IPS-20b (cell line): ENCODE measurements at regions not wholly inside any gene's neighbourhood (a gene's known extent, or its start where the extent isn't known, plus 50 kb on each side); places are given as distances from the start of the nearest gene placed in this dataset.
"Not testable (repeated sequence)": the region's sequence is repeated elsewhere in the genome, so short reads cannot be mapped to it uniquely, and the experiment has no call there.

Experiments used
- H3K27ac ChIP-seq: one replicate; pipeline ENCODE4 v1.5.1; 2013; ENCODE audit warnings: low read length
- H3K27me3 ChIP-seq: 2 replicates; pipeline ENCODE4 v1.6.1; 2013; ENCODE audit warnings: mild to moderate bottlenecking, low read length, inconsistent platforms; ENCODE audit not compliant: insufficient read depth
- H3K36me3 ChIP-seq: 2 replicates; pipeline ENCODE4 v1.6.1; 2013; ENCODE audit warnings: low read depth, mild to moderate bottlenecking, inconsistent platforms, low read length, moderate library complexity; ENCODE audit not compliant: insufficient read depth
- H3K4me1 ChIP-seq: 2 replicates; pipeline ENCODE4 v1.6.1; 2013; ENCODE audit warnings: mild to moderate bottlenecking, control low read depth, inconsistent platforms, low read length, moderate library complexity; ENCODE audit not compliant: insufficient read depth
- H3K4me3 ChIP-seq: 2 replicates; pipeline ENCODE4 v1.5.1; 2013; ENCODE audit warnings: mild to moderate bottlenecking, low read length, inconsistent platforms
- H3K9ac ChIP-seq: 2 replicates; pipeline ENCODE4 v1.6.1; 2013; ENCODE audit warnings: low read depth, mild to moderate bottlenecking, inconsistent platforms, low read length, moderate library complexity
- H3K9me3 ChIP-seq: 2 replicates; pipeline ENCODE4 v1.6.1; 2013; ENCODE audit warnings: mild to moderate bottlenecking, low read depth, low read length, inconsistent platforms; ENCODE audit not compliant: insufficient read depth

- Histone ChIP-seq H3K4me1 (peaks cover 5% of the 10 kb centered on the region; the same call in 1 of the 2 replicates), H3K36me3 (no peaks in the 10 kb centered on the region), H3K27me3 (no peaks in the 10 kb centered on the region), H3K9ac (no peak overlapping the region), H3K4me3 (no peak overlapping the region), H3K9me3 (no peaks in the 10 kb centered on the region), H3K27ac (no peak overlapping the region)
These were observed 60.5 kb downstream of the DSEL start for GRCh38 chr18:67455890-67456501.

DNA sequence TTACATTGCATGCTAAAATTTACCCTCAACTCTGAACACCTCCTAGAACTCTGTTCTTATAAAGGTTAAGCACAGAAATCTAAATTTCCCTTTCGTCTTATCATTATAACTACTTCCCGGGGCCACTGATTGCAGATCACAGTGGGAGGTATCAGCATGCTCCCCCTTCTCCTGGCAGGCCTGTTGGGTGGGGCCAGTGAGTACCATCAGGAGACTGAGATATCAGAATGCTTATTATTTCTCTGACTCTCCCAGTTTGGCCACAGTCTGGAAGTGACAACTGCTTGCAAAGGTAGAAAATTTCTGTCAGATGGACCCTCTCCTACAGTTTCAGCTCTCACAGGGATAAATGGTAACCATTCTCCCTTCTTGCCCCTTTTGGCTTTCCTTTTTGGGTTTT, 62.6 kb downstream of the DSEL start:
- Histone ChIP-seq H3K27ac (no peak overlapping the region), H3K36me3 (no peaks in the 10 kb centered on the region), H3K9ac (no peak overlapping the region), H3K27me3 (no peaks in the 10 kb centered on the region), H3K4me3 (no peak overlapping the region), H3K9me3 (no peaks in the 10 kb centered on the region; the same call in 1 of the 2 replicates), H3K4me1 (peaks cover 5% of the 10 kb centered on the region; the same call in 1 of the 2 replicates)

DNA sequence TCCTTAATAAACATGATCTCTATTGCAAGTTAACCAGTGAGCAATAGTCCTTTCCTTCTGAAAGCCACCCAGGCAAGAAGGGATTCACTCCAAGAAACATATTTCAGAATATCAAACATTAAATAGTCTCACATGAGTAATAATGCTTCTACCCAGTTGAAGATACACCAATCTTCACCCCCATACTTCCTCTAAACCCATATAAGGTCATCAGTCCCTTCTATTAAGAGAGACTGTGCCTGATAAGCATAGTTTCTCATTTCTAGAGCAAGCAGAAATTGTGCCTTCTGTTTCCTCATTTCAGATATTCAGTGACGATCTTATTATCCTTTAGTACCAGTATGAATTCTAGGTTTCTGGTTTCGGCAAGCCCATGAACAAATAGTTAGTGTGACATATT, 64.6 kb downstream of the DSEL start:
- no peak overlapping the region for H3K9ac ChIP-seq

DNA sequence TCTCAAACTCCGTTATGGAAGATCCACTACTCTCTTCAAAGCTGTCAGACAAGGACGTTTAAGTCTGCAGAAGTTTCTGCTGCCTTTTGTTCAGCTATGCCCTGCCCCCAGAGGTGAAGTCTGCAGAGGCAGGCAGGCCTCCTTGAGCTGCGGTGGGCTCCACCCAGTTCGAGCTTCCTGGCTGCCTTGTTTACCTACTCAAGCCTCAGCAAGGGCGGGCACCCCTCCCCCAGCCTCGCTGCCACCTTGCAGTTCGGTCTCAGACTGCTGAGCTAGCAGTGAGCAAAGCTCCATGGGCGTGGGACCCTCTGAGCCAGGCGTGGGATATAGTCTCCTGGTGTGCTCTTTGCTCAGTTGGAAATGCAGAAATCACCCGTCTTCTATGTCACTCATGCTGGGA, 65.4 kb downstream of the DSEL start:
- not testable (repeated sequence) for H3K9ac ChIP-seq, H3K27me3 ChIP-seq, H3K4me1 ChIP-seq, H3K27ac ChIP-seq, H3K36me3 ChIP-seq, H3K9me3 ChIP-seq, H3K4me3 ChIP-seq

More for the DNA sequence above, 64.6 kb downstream of the DSEL start:
- H3K27me3 ChIP-seq: no peaks in the 10 kb centered on the region
- peaks cover 5% of the 10 kb centered on the region; the same call in 1 of the 2 replicates for H3K4me1 ChIP-seq
- no peaks in the 10 kb centered on the region; the same call in 1 of the 2 replicates for H3K9me3 ChIP-seq
- H3K4me3 ChIP-seq: no peak overlapping the region
- H3K36me3 ChIP-seq: no peaks in the 10 kb centered on the region
- H3K27ac ChIP-seq: no peak overlapping the region

- H3K27me3 ChIP-seq: no peaks in the 10 kb centered on the region
- H3K36me3 ChIP-seq: no peaks in the 10 kb centered on the region
- no peaks in the 10 kb centered on the region for H3K4me1 ChIP-seq
- no peak overlapping the region for H3K27ac ChIP-seq
- H3K4me3 ChIP-seq: no peak overlapping the region
- H3K9ac ChIP-seq: no peak overlapping the region
- H3K9me3 ChIP-seq: no peaks in the 10 kb centered on the region
These were observed 82.5 kb downstream of the DSEL start for GRCh38 chr18:67433971-67434370.

DNA sequence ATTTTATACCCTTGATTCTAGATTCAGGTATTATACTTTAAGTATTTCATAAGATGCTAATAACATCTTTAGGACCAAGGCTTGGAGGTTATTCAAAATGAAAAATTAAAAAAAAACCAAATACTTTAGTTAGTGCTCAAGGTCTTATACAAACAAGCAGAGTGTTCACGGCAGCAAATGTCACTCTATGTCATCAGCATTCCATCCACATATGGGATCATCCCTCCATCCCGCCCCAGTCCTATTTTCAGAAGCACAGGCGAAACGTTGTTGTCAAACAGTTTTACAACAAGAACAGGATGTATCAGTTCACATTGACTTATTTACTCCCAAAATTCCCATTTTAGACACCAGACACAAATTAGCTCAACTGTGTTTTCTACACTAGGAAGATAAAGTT, 83.7 kb downstream of the DSEL start:
- no peak overlapping the region for H3K4me3 ChIP-seq
- H3K9ac ChIP-seq: no peak overlapping the region
- H3K4me1 ChIP-seq: no peaks in the 10 kb centered on the region
- H3K36me3 ChIP-seq: no peaks in the 10 kb centered on the region
- H3K9me3 ChIP-seq: no peaks in the 10 kb centered on the region
- H3K27ac ChIP-seq: no peak overlapping the region
- H3K27me3 ChIP-seq: no peaks in the 10 kb centered on the region

GRCh38 chr18:67428805-67429204, 87.7 kb downstream of the DSEL start:
- no peaks in the 10 kb centered on the region for H3K27me3 ChIP-seq
- H3K9me3 ChIP-seq: no peaks in the 10 kb centered on the region
- H3K4me1 ChIP-seq: no peaks in the 10 kb centered on the region
- H3K36me3 ChIP-seq: no peaks in the 10 kb centered on the region
- no peak overlapping the region for H3K9ac ChIP-seq
- no peak overlapping the region for H3K27ac ChIP-seq
- H3K4me3 ChIP-seq: no peak overlapping the region

DNA sequence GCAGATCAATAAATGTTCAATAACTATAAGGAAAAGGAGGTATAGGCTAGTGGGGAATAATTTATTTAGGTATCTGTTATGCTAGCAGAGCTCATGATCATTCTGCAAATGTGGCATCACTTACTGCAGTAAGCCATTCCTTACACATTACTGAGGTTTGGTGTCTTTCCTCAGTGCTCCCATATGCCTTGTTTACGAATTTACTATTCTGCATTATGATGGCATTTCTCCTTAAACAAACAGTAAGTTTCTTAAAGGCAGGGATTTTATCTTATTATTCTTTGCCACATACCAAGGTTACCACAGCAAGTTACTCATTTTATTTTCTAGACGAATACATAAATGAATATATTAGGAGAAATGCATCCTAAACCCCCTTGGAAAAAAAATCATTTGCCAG, 88.4 kb downstream of the DSEL start:
- Histone ChIP-seq H3K27me3 (no peaks in the 10 kb centered on the region), H3K4me3 (no peak overlapping the region), H3K36me3 (no peaks in the 10 kb centered on the region), H3K9me3 (no peaks in the 10 kb centered on the region), H3K9ac (no peak overlapping the region), H3K27ac (no peak overlapping the region), H3K4me1 (no peaks in the 10 kb centered on the region)

- no peak overlapping the region for H3K9ac ChIP-seq
- H3K27me3 ChIP-seq: no peaks in the 10 kb centered on the region
- no peak overlapping the region for H3K4me3 ChIP-seq
- no peaks in the 10 kb centered on the region for H3K9me3 ChIP-seq
- no peak overlapping the region for H3K27ac ChIP-seq
- H3K4me1 ChIP-seq: no peaks in the 10 kb centered on the region
- no peaks in the 10 kb centered on the region for H3K36me3 ChIP-seq
These were observed 90.0 kb downstream of the DSEL start for GRCh38 chr18:67426486-67426885.

DNA sequence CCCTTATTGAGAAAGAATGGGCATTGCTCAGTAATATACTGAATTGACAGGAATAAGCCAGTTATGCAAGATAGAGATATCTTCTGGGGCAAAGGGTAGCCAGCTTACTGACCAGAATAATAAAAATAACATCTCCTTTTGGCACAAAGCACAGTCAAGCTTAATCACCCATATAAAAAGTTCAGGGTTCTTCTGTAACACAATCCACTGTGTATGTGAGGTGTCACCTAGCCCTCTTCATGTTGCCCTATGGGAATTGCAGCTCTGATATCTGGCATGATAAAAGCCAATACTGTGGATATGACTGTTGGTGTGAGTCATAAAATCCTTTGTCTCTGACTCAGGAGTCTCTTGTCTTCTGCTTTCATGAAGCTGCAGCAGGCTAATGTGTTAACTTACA, 90.8 kb downstream of the DSEL start:
- H3K36me3 ChIP-seq: no peaks in the 10 kb centered on the region
- no peaks in the 10 kb centered on the region for H3K27me3 ChIP-seq
- no peak overlapping the region for H3K4me3 ChIP-seq
- no peak overlapping the region for H3K27ac ChIP-seq
- H3K9me3 ChIP-seq: no peaks in the 10 kb centered on the region
- H3K9ac ChIP-seq: no peak overlapping the region
- no peaks in the 10 kb centered on the region for H3K4me1 ChIP-seq

- no peak overlapping the region for H3K4me3 ChIP-seq
- H3K27ac ChIP-seq: no peak overlapping the region
- H3K4me1 ChIP-seq: no peaks in the 10 kb centered on the region
- no peak overlapping the region for H3K9ac ChIP-seq
- H3K9me3 ChIP-seq: no peaks in the 10 kb centered on the region
- no peaks in the 10 kb centered on the region for H3K27me3 ChIP-seq
- H3K36me3 ChIP-seq: no peaks in the 10 kb centered on the region
These were observed 94.9 kb downstream of the DSEL start for GRCh38 chr18:67421651-67422050.

DNA sequence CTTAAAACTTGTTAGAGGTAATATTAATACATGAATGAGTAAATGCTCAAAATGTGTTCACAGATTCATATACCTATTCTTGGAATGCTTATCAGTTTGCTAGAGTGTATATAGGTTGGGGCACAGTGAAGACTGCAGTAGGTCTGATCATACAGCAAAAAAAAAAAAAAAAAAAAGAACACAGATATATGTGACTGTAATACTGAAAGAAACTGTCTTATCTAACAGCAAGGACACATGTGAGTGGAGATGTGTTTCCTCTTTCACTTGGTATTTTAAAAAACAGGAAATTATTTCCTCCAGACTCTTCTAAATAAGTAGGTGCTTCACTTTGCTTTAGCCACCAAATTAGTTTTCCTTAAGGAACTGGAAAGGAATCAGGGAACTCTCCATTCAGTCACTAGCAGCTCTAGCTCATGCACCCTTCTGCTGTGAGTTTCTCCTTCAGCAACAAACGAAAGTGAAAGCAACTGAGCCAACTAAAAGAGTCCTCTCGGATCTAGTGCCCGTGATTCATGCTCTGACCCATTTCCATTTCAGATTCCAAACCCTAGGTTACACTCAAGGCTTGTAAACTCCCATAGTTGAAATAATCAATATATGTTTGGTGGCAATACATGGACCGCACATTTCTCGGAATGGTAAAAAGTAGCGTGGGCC, 98.5 kb downstream of the DSEL start:
- Histone ChIP-seq H3K9me3 (no peaks in the 10 kb centered on the region), H3K4me3 (no peak overlapping the region), H3K27ac (no peak overlapping the region), H3K4me1 (no peaks in the 10 kb centered on the region), H3K9ac (no peak overlapping the region), H3K36me3 (no peaks in the 10 kb centered on the region), H3K27me3 (no peaks in the 10 kb centered on the region)
